Left lung (tissue), 4 donors: ENCODE measurements at regions not wholly inside any gene's neighbourhood (a gene's known extent, or its start where the extent isn't known, plus 50 kb on each side); places are given as distances from the start of the nearest gene placed in this dataset.

Experiments
- ATAC-seq: fragments of 200-7000 bp; cut with Tn5 transposase; one replicate; pipeline ENCODE4 v1.9.1; 2020; ENCODE audit warnings: moderate library complexity
- DNase-seq, 4 donors: peaks; one replicate each; pipeline ENCODE4 v3.0.0-alpha.2; 2013 to 2020
- H3K27ac ChIP-seq, 2 donors: fragments of 200-600 bp; sonication (generic) in 1 of 2; one replicate each; pipeline versions ENCODE4 v1.5.0 to v1.8.0; 2020 to 2021
- H3K27me3 ChIP-seq, 2 donors: fragments of 200-600 bp; sonication (generic) in 1 of 2; one replicate each; pipeline versions ENCODE4 v1.5.0 to v1.8.0; 2020 to 2021
- H3K36me3 ChIP-seq, 2 donors: fragments of 200-600 bp; sonication (generic) in 1 of 2; one replicate each; pipeline versions ENCODE4 v1.5.0 to v1.8.0; 2020 to 2021
- H3K4me1 ChIP-seq, 2 donors: fragments of 200-600 bp; one replicate each; pipeline ENCODE4 v1.8.0; 2021
- H3K4me3 ChIP-seq, 2 donors: fragments of 200-600 bp; sonication (generic) in 1 of 2; one replicate each; pipeline versions ENCODE4 v1.5.0 to v1.8.0; 2020 to 2021; ENCODE audit warnings: mild to moderate bottlenecking in 1 of 2
- H3K9me3 ChIP-seq, 2 donors: fragments of 200-600 bp; sonication (generic) in 1 of 2; one replicate each; pipeline versions ENCODE4 v1.5.0 to v1.8.0; 2020 to 2021
- CTCF ChIP-seq, 2 donors: fragments of 200-600 bp; sonication (generic) in 1 of 2; IDR thresholded peaks; one replicate each; pipeline versions ENCODE4 v1.5.0 to v1.8.0; 2021; ENCODE audit warnings: antibody characterized with exemption in 2 of 2
- intact Hi-C, 2 donors: fragments of 100-400 bp; cut with DNase I; formaldehyde crosslinking; loops; one replicate each; pipeline versions ENCODE4 v1.11.2 to v1.14.2; 2022
- donor health status: DM: no; HTN: yes; CAD: no.
- donor health status: DM: no; HTN: no; CAD: no.

- DNase-seq (no peak), ATAC-seq (no peak)
- Histone ChIP-seq H3K4me3 (no peak overlapping the region), H3K9me3 (peaks cover 0 to 4% of the 10 kb centered on the region in 2 donors), H3K36me3 (no peaks in the 10 kb centered on the region), H3K27me3 (no peaks in the 10 kb centered on the region), H3K4me1 (no peaks in the 10 kb centered on the region), H3K27ac (no peak overlapping the region)
- intact Hi-C loops, result no loop called here
- no peak for TF ChIP-seq CTCF (IDR thresholded peaks at IDR 0.05)
Measured at GRCh38 chr17:72253597-72253996, 132.8 kb downstream of the SOX9 start.

DNA sequence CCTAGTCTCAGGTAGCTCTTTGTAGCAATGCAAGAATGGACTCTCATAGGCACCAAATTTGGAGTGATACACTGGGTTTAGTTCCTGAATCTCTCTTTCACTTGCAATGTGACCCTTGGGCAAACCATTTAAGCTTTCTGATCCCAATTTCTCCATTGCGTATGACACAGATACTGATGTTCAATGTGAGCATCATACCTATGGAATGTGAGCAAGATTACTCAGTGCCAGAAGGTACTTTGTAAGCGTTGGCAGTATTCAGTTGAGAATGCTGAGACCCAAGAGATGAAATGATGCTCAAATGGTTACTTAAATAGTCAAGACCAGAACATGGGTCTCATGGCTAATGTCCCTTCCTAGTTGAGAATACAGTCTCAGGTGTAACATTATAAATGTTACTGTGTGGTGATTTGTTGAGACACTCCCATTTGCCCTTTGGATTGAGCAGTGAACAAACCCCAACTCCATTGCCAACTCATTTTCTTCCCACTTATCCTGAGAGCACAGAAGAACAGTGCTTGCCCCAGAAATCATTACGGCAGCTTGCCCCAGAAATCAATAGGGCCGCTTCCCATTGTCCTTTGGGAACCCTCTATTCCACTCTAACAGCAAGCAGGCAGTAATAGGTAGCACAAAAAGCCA lies 134.1 kb downstream of the SOX9 start:
- TF ChIP-seq CTCF (IDR thresholded peaks at IDR 0.05), result no peak
- H3K36me3 ChIP-seq, result no peaks in the 10 kb centered on the region
- H3K9me3 ChIP-seq, result peaks cover 0 to 4% of the 10 kb centered on the region in 2 donors
- DNase-seq, result no peak
- no peak for ATAC-seq
- no peaks in the 10 kb centered on the region for H3K4me1 ChIP-seq
- H3K27me3 ChIP-seq, result no peaks in the 10 kb centered on the region
- no peak overlapping the region for H3K27ac ChIP-seq
- no peak overlapping the region for H3K4me3 ChIP-seq
- intact Hi-C loops, result no loop called here

DNA sequence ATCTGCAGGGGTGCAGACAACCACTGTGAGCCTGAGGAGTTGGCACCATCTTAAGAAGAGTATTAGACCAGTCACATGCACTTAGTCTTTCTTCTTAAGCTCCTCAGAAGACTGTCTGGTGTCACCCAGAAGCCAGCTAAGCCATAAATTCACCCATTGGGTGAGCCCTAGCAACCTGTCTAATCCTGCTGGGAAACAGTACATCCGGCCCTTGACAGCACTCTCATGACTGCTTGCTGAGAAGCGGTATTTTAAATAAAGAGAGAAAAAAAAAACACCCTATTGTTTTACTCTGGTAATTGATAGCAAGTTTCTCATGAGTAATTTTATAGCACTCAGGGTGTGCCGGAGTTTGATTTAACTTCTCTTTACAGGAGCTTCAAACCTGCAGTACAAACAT lies 134.7 kb downstream of the SOX9 start:
- no peak for TF ChIP-seq CTCF (IDR thresholded peaks at IDR 0.05)

DNA sequence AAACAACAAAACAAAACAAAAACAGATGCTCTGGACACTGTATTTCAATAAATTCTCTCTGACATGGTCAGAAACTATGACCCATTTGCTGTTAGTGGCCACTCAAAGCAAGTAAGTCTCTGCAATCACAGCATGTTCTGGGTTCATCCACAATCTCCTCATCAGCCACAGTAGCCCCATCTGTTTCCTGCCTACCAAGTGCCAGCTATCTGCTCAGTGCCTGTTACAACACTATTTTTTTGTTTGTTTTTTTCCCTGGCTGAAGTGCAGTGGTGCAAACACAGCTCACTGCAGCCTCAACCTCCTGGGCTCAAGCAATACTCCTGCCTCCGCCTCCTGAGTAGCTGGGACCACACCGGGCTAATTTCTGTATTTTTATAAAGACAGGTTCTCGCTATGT lies 137.9 kb downstream of the SOX9 start:
- no peak overlapping the region for H3K27ac ChIP-seq
- H3K4me1 ChIP-seq, result no peaks in the 10 kb centered on the region
- peaks cover 0 to 8% of the 10 kb centered on the region in 2 donors for H3K9me3 ChIP-seq
- no peaks in the 10 kb centered on the region for H3K36me3 ChIP-seq
- intact Hi-C loops, result no loop called here
- H3K4me3 ChIP-seq, result no peak overlapping the region
- DNase-seq (no peak), ATAC-seq (no peak)
- no peaks in the 10 kb centered on the region for H3K27me3 ChIP-seq
- no peak for TF ChIP-seq CTCF (IDR thresholded peaks at IDR 0.05)

More for the DNA sequence above, 134.7 kb downstream of the SOX9 start:
- DNase-seq, result no peak
- Histone ChIP-seq H3K9me3 (peaks cover 0 to 4% of the 10 kb centered on the region in 2 donors), H3K27me3 (no peaks in the 10 kb centered on the region), H3K4me1 (no peaks in the 10 kb centered on the region), H3K27ac (no peak overlapping the region), H3K4me3 (no peak overlapping the region), H3K36me3 (no peaks in the 10 kb centered on the region)
- intact Hi-C loops, result no loop called here
- ATAC-seq, result no peak

- peaks cover 0 to 8% of the 10 kb centered on the region in 2 donors for H3K9me3 ChIP-seq
- no peak overlapping the region for H3K4me3 ChIP-seq
- TF ChIP-seq CTCF (IDR thresholded peaks at IDR 0.05), result no peak
- no peaks in the 10 kb centered on the region for H3K27me3 ChIP-seq
- no peaks in the 10 kb centered on the region for H3K4me1 ChIP-seq
- no peak overlapping the region for H3K27ac ChIP-seq
- intact Hi-C loops, result no loop called here
- ATAC-seq (no peak), DNase-seq (no peak)
- no peaks in the 10 kb centered on the region for H3K36me3 ChIP-seq
Measured at GRCh38 chr17:72259922-72260321, 139.1 kb downstream of the SOX9 start.
